ENCODE measurements at regions not wholly inside any gene's neighbourhood (a gene's known extent, or its start where the extent isn't known, plus 50 kb on each side); places are given as distances from the start of the nearest gene placed in this dataset.

DNA sequence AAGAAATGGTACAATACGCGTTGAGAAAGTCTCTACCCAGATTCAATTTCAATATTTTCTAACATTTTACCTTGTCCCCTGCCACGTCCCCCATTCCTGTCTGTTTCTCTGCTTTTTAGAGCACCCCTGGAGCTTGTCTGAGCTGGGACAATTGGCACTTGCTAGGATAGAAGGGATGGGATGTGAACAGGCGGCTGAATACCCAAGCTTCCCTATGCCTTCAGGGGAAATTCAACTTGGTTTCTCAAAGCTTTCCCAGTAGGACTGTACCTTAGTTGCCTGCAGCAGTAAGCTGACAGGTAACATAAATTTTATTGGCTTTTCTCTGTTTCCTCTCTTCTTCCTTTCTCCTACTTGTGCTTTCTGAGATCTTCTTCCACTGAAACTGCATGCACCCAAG, 1663.3 kb downstream of the EFNB2 start:
- DNase-seq: no peak

DNA sequence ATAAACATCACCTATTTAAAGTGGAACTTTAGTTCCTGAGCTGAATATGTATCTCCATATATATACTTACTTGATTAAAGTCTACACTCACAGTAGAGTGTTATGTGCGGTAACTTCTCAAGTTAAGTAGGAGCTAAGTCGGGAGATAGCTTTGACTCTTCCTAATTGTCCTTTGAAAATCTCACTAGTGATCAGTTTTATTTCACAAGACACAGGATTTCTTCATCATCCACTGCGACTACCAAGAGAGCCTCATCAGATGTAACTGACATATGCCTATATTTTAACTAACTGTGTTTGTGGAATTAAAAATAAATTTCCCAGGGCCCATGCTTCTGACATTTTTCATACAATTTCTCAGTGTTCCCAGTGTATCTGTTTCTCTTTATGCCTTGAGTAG, 1664.0 kb downstream of the EFNB2 start:
- DNase-seq: no peak

- no peak for DNase-seq
These were observed 1666.0 kb downstream of the EFNB2 start for GRCh38 chr13:104869501-104869900.

- DNase-seq: no peak
These were observed 1666.7 kb downstream of the EFNB2 start for GRCh38 chr13:104868806-104869205.

GRCh38 chr13:104855581-104855980, 1679.9 kb downstream of the EFNB2 start:
- no peak for DNase-seq

- DNase-seq: no peak
These were observed 1680.8 kb downstream of the EFNB2 start for GRCh38 chr13:104854698-104855097.

DNA sequence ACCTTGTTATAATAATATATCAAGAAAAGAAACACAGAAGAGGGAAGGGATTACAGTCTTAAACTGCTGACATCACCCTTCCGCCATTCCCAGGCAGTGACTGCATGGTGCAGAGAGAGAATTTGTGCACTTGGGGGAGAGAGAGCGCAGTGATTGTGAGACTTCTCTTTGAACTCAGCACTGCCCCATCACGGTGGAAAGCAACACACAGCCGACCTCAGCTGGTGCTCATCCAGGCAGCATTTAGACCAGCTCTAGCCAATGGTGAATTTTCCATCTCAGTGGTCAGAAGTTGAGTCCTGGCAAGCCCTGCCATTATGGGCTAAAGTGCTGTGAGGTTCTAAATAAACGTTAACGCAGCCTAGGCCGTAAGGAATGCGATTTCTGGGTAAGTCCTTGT, 1681.5 kb downstream of the EFNB2 start:
- DNase-seq: no peak

DNA sequence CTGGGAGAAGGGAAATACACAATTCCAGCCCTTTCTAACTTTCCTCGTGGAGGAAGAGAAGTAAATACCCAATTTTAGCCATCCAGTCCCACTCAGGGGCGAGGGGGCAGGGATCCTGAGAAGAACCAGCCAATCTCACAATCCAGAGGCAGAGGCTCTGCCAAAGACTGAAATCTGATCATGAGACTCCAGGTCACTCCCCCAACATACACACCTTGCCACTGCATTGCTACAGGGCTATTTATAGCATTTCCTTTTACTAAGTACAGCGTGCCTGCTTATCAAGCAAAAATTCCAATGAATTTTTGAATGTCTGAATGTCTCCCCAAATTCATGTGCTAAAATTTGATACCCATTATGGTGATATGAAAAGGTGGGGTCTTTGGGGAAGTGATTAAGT, 1687.5 kb downstream of the EFNB2 start:
- DNase-seq: no peak

DNA sequence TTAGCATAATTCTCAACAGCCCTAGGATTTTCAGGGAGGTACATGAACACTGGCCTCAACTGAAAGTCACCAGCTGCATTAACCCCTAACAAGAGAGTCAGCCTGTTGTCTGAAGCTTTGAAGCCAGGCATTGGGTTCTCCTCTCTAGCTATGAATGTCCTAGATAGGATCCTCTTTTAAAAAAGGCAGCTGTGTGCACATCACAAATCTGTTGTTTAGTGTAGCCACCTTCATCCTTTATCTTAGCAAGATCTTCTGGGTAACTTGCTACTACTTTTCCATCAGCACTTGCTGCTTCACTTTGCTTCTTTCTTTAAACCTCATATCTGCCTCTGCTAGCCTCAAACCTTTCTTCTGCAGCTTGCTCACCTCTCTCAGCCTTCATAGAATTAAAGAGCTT, 1692.1 kb downstream of the EFNB2 start:
- no peak for DNase-seq

- no peak for DNase-seq
These were observed 1694.4 kb downstream of the EFNB2 start for GRCh38 chr13:104841110-104841509.

GRCh38 chr13:104837756-104838155, 1697.7 kb downstream of the EFNB2 start:
- DNase-seq: no peak

- no peak for DNase-seq
These were observed 1702.2 kb downstream of the EFNB2 start for GRCh38 chr13:104833221-104833620.

- DNase-seq: no peak
These were observed 1703.2 kb downstream of the EFNB2 start for GRCh38 chr13:104832231-104832630.

DNA sequence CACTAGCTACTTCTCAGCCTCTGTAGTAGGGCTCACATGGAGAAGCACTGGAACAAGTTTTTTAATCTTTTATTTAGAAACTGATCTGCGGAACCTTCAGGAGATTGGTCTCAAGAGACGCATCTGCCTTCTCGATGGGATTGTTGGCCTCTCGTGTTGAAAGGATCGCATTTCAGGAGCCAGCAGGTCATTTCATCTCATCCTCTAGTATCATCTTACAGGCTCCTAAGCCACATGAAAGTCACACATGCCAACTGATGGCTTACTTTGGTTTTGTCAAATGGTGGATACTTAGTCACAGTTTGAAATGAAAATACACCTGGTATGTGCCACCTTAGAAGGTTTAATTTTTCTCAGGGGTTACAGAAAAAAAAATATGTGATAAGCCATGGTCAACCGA, 1703.6 kb downstream of the EFNB2 start:
- no peak for DNase-seq

GRCh38 chr13:104823709-104824108, 1711.8 kb downstream of the EFNB2 start:
- no peak for DNase-seq

GRCh38 chr13:104823071-104823470, 1712.4 kb downstream of the EFNB2 start:
- no peak for DNase-seq

- DNase-seq: no peak
These were observed 1718.2 kb downstream of the EFNB2 start for GRCh38 chr13:104817271-104817670.

DNA sequence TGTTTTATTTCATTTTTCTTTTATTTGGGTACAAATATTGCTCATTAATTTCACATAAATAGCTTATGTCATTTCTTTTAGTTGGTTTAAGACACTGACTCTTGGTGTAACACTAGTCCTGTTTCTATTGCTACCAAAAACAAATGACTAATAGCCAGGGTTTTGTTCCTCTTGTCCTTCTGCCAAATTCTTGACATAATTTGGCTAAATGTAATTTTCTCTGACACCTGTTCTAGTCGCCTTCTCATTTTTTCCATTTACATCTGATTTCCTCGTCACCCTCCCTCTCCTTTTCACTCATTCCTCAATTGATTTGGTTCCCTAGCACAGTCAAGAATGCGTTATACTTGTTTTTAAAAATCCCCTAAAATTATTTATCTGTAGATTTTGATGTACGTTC, 1718.7 kb downstream of the EFNB2 start:
- DNase-seq: no peak

DNA sequence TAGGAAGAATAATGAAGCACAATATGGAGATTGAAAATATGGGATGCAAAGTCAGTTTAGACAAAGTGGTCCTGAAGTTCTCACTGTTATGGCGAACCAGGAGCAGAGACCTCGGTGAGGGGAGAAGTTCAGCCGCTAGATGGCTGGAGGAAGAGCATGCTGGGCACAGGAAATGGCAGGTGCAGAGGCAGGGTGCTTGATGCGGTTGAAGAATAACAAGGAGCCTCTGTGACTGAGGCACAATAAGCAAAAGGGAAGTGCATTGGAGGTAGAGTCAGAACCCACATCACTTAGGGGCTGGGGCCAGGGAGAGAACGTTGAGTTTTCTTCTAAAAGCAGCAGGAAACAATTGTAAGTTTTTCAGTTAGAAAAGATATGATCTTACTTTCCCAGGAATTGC, 1725.2 kb downstream of the EFNB2 start:
- no peak for DNase-seq

DNA sequence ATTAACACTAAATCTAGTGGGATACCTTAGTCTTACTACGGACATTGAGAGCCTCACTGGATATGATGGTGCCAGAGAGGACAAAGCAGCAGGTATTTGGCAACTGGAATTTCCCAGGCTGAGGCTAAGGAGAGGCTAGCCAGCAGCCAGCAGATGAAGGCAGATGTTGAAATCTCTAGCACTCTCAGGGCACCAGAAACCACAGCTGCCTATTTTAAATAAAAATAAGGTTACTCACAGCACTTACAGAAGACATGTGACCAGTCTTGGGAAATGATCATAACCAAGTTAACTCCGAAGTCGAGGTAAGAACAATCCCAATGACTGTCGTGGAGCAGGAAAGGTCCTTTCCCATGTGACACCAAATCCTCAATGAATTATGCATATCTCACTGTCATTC, 1726.0 kb downstream of the EFNB2 start:
- DNase-seq: no peak

GRCh38 chr13:104805346-104805745, 1730.1 kb downstream of the EFNB2 start:
- no peak for DNase-seq

GRCh38 chr13:104799152-104799551, 1732.9 kb upstream of the SLC10A2 start:
- DNase-seq: no peak

DNA sequence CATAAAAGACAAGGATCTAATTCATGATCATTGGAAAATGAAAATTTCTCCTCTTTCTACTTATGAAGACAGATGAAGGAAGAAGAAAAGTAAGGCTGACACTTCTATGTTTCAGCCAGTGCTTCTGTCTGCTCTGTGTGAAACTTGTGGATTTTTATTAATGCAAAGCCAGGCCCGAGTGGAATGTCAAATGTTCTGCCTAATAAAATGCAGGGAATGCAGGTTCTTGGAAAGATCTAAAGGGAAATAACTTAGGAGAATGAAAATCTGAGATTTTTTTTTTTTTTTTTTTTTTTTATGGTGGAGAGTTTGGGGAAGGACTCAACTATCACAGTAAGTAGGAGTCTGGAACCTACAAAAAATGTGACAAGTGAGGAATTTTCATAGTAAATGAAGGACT, 1732.3 kb upstream of the SLC10A2 start:
- no peak for DNase-seq

- DNase-seq: no peak
These were observed 1730.4 kb upstream of the SLC10A2 start for GRCh38 chr13:104796581-104796980.

DNA sequence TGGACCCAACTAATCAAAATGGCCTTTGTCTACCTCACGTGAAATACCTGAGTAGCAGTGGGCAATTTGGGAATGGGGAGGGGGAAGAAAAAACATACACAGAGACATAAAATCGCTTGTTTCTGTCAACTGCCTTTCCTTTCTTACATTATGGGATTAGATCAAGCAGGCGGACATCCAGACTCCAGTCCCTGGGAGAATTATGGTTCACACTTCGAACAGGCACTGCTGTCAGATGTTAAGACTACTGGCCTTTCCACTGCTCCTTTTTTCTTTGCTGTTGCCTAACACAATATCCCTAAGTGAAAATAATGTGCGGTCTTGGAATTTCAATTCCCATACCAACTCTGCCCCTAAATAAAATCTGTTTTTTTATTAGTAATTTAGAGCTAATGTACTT, 1719.7 kb upstream of the SLC10A2 start:
- no peak for DNase-seq

DNA sequence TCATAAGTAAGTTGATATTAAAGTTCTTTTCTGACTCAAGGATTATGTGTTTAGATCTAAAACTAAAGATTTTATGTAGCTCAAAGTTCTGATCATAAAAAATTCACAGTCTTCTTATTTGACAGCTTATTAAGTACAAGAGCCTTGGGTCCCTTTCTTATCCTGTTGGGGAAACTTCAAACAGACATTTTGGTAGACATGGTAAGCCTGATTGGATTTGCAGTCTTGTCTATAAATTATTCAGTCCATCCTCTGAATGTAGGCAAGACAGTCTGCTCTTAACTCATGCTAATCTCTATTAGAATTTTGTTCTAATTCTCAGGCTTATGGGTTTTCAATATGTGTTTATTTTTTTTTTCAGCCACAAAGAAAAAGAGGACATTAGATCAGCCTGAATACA, 1718.7 kb upstream of the SLC10A2 start:
- no peak for DNase-seq
